GM18520 (cell line): ENCODE measurements at regions not wholly inside any gene's neighbourhood (a gene's known extent, or its start where the extent isn't known, plus 50 kb on each side); places are given as distances from the start of the nearest gene placed in this dataset.
"Not testable (repeated sequence)": the region's sequence is repeated elsewhere in the genome, so short reads cannot be mapped to it uniquely, and the experiment has no call there.

Experiments used
- ATAC-seq: cut with Tn5 transposase; IDR thresholded peaks from one replicate; pipeline ENCODE4 v1.9.1; 2021; ENCODE audit not compliant: unreplicated experiment

DNA sequence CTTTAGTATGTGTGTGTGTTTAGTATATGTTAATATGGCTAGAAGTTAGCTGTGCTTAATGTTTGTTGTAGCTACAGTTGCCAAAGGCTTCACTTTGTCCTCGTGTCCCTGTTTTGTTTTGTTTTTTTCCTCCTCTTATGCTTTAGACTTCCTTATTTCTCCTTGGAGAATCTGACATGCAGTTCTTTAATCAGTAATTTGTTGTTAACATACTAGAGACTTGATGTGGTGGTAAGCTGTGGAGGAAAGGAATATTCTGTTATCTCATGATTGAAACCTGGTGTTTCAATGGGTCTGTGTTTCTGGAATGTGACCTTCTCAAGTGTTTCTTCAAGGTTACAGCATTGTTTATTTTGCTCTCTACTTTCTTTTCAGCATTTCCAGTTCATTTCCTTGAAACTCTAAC, 515.6 kb upstream of the ST8SIA4 start:
- ATAC-seq, result no peak

- no peak for ATAC-seq
These were observed 501.4 kb upstream of the ST8SIA4 start for GRCh38 chr5:101404531-101404930.

DNA sequence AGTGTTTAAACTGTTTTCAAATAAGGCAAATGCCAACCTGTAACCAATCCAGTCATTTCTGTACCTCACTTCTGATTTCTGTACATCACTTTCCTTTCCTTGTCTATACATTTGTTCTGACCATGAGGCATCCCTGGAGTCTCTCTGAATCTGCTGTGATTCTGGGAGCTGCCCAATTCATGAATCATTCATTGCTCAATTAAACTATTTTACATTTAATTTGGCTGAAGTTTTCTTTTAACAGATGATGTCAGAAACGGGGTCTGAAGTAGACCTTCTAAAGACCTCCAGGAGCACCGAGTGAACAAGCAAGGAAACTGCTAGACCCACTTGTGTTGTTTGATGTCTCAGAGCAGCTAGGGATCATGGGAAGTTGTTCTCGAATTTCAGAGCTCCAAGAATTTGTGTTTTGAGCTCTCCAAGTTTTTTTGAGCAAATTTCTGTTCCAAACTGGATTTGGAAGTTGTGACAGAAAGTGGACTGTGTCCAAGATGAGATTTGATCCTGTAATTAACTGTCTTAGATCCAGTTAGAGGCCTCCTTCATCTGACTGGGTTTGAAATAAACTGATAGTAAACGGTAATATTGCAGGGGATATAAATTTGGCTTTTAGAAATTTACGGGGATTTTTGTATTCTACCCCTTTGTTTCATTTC, 490.8 kb upstream of the ST8SIA4 start:
- no peak for ATAC-seq

DNA sequence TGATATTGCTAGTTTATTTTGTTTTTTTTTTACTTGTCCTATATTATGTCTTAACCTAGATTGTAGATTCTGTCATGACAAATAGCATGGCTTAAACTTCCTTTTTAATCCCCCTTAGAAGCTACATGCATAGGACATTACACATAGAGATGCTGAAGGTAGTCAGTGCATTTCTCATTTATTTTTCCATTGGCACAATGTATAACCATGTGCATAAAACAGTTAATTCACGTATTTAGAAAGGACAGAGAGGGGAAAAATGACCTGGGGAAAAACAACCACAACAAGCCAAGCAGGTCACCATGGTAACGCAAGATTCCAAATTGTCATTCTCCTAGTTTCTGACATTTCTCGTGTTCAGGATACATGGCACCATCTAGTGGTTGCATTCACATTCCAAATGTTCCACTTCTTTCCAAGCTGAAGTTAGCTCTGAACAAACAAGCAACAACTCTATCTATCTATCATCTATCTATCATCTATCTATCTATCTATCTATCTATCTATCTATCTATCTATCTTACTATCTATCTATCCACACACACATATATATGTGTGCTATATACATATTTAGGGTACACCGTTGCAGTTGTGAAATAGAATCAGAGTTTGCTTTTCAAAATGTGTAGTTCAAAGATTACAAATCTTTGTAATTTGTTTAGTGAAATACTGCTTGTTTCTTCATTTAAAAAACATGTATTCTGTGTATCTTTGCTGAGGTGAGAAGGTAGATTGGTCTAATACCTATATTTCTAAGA, 487.2 kb upstream of the ST8SIA4 start:
- no peak for ATAC-seq

DNA sequence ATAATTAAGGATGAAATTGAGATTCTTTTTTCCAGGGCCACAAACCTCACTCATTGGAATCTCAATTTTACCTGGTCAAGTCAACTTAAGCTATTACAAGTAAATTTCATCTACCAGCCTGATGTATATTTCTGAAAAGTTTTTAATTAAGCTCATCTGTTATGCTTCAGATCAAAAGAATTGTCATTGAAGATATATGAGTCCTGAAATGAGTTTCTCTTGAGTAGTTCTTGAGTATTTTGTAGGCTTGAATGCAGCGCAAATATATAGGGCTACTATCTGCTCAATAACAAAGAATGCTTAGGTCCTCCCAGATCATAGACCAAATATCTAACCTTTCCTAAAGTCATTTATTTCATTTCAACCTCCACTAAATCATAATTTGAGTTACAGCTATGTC, 482.2 kb upstream of the ST8SIA4 start:
- ATAC-seq, result no peak

GRCh38 chr5:101370181-101370580, 467.1 kb upstream of the ST8SIA4 start:
- ATAC-seq, result no peak

- no peak for ATAC-seq
These were observed 461.4 kb upstream of the ST8SIA4 start for GRCh38 chr5:101364469-101364868.

GRCh38 chr5:101362067-101362466, 459.0 kb upstream of the ST8SIA4 start:
- no peak for ATAC-seq

GRCh38 chr5:101346906-101347305, 443.8 kb upstream of the ST8SIA4 start:
- no peak for ATAC-seq

GRCh38 chr5:101346447-101346846, 443.4 kb upstream of the ST8SIA4 start:
- no peak for ATAC-seq

GRCh38 chr5:101338226-101338625, 435.1 kb upstream of the ST8SIA4 start:
- no peak for ATAC-seq

DNA sequence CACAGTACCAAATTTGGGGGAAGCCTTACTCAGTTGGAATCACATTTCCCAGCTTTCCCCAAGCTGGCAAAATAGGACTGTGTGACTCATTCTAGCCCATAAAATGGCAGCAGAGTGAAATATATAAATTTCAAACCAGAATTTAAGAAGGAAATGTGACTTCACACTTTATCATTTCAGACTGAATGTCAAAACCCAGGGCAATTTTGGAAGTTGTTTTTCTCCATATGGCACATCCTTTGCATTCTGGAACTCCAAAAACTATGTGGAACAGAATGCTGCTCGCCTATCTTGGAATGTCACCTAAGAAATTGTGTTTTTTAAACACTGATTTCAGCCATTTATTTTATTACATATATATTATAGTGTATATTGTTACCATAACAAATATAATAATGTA, 424.7 kb upstream of the ST8SIA4 start:
- ATAC-seq, result no peak

GRCh38 chr5:101326766-101327165, 423.7 kb upstream of the ST8SIA4 start:
- no peak for ATAC-seq

DNA sequence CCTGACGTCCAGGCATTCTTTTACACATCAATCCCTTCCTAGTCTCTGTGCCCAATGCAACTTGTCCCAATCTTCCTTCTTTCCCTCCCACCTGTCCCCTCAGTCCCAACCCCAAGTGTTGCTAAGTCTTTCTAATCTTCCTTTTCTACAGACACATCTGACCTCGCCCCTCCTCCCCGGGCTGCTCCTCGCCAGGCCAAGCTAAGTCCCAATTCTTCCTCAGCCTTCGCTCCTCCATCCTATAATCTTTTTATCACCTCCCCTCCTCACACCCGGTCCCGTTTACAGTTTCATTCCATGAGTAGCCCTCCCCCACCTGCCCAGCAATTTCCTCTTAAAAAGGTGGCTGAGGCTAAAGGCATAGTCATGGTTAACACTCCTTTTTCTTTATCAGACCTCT, 413.3 kb upstream of the ST8SIA4 start:
- not testable (repeated sequence) for ATAC-seq

DNA sequence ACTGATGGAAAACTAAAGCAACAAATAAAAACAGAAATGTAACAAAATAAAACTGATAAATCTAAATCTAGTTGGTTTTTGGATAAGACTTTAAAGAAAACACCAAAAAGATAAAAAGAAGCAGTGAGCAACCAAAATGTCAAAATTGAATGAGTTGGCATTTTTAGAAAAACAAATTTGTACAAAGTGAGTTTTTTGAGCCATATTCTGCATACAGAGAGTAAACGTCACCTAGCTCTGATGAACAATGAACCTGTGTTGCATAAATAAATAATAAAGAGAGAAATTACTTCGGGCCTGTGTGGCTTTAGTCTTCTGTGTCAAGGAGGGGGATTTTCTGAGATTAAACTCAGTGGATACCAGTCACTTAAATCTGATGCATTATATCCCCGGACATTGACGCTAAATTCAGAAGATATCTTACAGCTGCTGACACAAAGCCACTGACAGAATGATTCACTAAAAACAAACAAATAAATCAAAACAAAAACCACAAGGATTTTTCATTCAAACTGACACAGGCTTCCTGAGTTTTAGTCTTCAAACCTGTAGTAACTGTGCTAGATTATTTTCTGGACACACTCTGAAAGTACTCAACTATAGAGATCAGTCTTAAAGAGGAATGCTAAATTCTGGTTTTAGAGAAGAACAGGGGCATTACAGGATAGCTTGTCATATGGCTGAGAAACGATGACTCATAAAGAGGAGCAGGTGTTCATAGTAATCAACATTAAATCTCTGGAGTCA, 403.5 kb upstream of the ST8SIA4 start:
- ATAC-seq, result no peak

DNA sequence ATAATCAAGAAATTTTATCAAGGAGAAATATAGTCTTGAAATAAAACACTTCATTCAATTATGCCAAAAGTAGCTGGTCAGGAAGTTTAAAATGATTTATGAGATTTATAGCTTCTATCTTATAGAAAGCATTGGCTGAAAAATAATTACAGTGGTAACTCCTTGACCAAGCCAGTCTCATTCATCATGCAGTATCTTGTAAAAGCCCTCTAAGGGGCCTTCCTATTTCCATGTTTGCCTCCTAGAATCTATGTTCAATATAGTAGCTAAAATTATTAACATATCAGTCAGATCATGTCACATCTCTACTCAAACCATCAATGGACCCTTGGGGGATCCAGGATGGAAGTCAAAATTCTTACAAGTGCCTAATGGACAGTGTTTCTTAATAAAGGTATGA, 393.4 kb upstream of the ST8SIA4 start:
- ATAC-seq, result no peak

DNA sequence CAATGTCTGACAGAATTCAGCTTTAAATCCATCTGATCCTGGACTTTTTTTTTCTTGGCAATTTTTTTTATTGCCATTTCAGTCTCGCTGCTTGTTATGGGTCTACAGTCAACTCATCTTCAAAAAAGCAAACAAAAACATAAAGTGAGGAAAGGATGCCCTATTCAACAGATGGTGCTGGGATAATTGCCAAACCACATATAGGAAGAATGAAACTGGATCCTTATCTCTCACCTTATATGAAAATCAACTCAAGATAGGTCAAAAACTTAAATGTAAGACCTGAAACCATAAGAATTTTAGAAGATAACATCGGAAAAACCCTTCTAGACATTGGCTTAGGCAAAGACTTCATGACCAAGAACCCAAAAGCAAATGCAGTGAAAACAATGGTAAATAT, 389.1 kb upstream of the ST8SIA4 start:
- no peak for ATAC-seq

- ATAC-seq, result not testable (repeated sequence)
These were observed 387.7 kb upstream of the ST8SIA4 start for GRCh38 chr5:101290761-101291160.

- no peak for ATAC-seq
These were observed 385.6 kb upstream of the ST8SIA4 start for GRCh38 chr5:101288633-101289032.

GRCh38 chr5:101284736-101285375, 381.8 kb upstream of the ST8SIA4 start:
- no peak for ATAC-seq

DNA sequence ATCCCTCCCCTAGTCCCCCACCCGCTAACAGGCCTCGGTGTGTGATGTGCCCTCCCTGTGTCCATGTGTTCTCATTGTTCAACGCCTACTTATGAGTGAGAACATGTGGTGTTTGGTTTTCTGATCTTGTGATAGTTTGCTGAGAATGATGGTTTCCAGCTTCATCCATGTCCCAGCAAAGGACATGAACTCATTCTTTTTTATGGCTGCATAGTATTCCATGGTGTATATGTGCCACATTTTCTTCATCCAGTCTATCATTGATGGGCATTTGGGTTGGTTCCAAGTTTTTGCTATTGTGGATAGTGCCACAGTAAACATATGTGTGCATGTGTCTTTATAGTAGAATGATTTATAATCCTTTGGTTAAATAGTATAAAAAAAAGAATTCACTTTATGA, 380.9 kb upstream of the ST8SIA4 start:
- not testable (repeated sequence) for ATAC-seq
